Kidney tubule cell (primary cell): ENCODE measurements at regions not wholly inside any gene's neighbourhood (a gene's known extent, or its start where the extent isn't known, plus 50 kb on each side); places are given as distances from the start of the nearest gene placed in this dataset.
"Not testable (repeated sequence)": the region's sequence is repeated elsewhere in the genome, so short reads cannot be mapped to it uniquely, and the experiment has no call there.

Experiments
- DNase-seq: peaks from one replicate; pipeline ENCODE4 v3.0.0-alpha.2; 2018; ENCODE audit warnings: low spot score

- DNase-seq: peak; percentile 58
Measured at GRCh38 chr2:31660812-31661335, 80.1 kb upstream of the SRD5A2 start.

- peak; percentile 3 for DNase-seq
Measured at GRCh38 chr2:31660165-31660564, 79.4 kb upstream of the SRD5A2 start.

GRCh38 chr2:31654241-31654640 is 73.5 kb upstream of the SRD5A2 start:
- DNase-seq: no peak

- no peak for DNase-seq
Measured at GRCh38 chr2:31651736-31652135, 71.0 kb upstream of the SRD5A2 start.

GRCh38 chr2:31651267-31651666 is 70.5 kb upstream of the SRD5A2 start:
- DNase-seq: no peak

- no peak for DNase-seq
Measured at GRCh38 chr2:31644551-31644950, 63.8 kb upstream of the SRD5A2 start.

- DNase-seq: no peak
Measured at GRCh38 chr2:31642707-31643106, 62.0 kb upstream of the SRD5A2 start.

GRCh38 chr2:31632201-31632600 is 51.5 kb upstream of the SRD5A2 start:
- DNase-seq: not testable (repeated sequence)
